Kasumi-1 (cell line): ENCODE measurements at regions not wholly inside any gene's neighbourhood (a gene's known extent, or its start where the extent isn't known, plus 50 kb on each side); places are given as distances from the start of the nearest gene placed in this dataset.

Experiments
- DNase-seq, 2 experiments: peaks; one replicate each; lab custom pipeline; 2025; lab: John Stamatoyannopoulos, UW

GRCh38 chr5:155068616-155069100, 55.1 kb downstream of the KIF4B start:
- DNase-seq = no peak

- DNase-seq = no peak
These were observed 56.4 kb downstream of the KIF4B start for GRCh38 chr5:155069961-155070360.

- DNase-seq = no peak
These were observed 57.2 kb downstream of the KIF4B start for GRCh38 chr5:155070781-155071180.

GRCh38 chr5:155076379-155076778, 62.8 kb downstream of the KIF4B start:
- no peak for DNase-seq

GRCh38 chr5:155079698-155080097, 66.1 kb downstream of the KIF4B start:
- no peak for DNase-seq

GRCh38 chr5:155080721-155081120, 67.2 kb downstream of the KIF4B start:
- no peak for DNase-seq

GRCh38 chr5:155081618-155082017, 68.1 kb downstream of the KIF4B start:
- DNase-seq = no peak

- DNase-seq = no peak
These were observed 68.8 kb downstream of the KIF4B start for GRCh38 chr5:155082401-155082800.

- no peak for DNase-seq
These were observed 71.9 kb downstream of the KIF4B start for GRCh38 chr5:155085282-155085989.

GRCh38 chr5:155087036-155087435, 73.5 kb downstream of the KIF4B start:
- no peak for DNase-seq

- no peak for DNase-seq
These were observed 75.3 kb downstream of the KIF4B start for GRCh38 chr5:155088811-155089210.

- no peak for DNase-seq
These were observed 76.1 kb downstream of the KIF4B start for GRCh38 chr5:155089643-155090042.

GRCh38 chr5:155091063-155091648, 77.6 kb downstream of the KIF4B start:
- no peak for DNase-seq

GRCh38 chr5:155091768-155092717, 78.5 kb downstream of the KIF4B start:
- no peak for DNase-seq

GRCh38 chr5:155094455-155094854, 80.9 kb downstream of the KIF4B start:
- no peak for DNase-seq

- DNase-seq = no peak
These were observed 84.4 kb downstream of the KIF4B start for GRCh38 chr5:155097995-155098394.

- DNase-seq = no peak
These were observed 84.9 kb downstream of the KIF4B start for GRCh38 chr5:155098433-155098832.

GRCh38 chr5:155101697-155102096, 88.1 kb downstream of the KIF4B start:
- DNase-seq = no peak

- DNase-seq = no peak
These were observed 89.6 kb downstream of the KIF4B start for GRCh38 chr5:155103146-155103545.

GRCh38 chr5:155104441-155104840, 90.9 kb downstream of the KIF4B start:
- no peak for DNase-seq

GRCh38 chr5:155106221-155106620, 92.7 kb downstream of the KIF4B start:
- DNase-seq = no peak

- no peak for DNase-seq
These were observed 100.3 kb downstream of the KIF4B start for GRCh38 chr5:155113888-155114287.

- DNase-seq = no peak
These were observed 101.1 kb downstream of the KIF4B start for GRCh38 chr5:155114655-155115054.
